IMR-90 (cell line): ENCODE measurements at regions not wholly inside any gene's neighbourhood (a gene's known extent, or its start where the extent isn't known, plus 50 kb on each side); places are given as distances from the start of the nearest gene placed in this dataset.

Experiments
- NFE2L2 ChIP-seq: fragments of 150-350 bp; IDR thresholded peaks from 2 replicates; pipeline ENCODE4 v1.6.1; 2016; ENCODE audit warnings: low read depth, mild to moderate bottlenecking, low read length
- POLR2A ChIP-seq: IDR thresholded peaks from 2 replicates; pipeline ENCODE4 v1.6.1; 2012; ENCODE audit warnings: mild to moderate bottlenecking, low read depth, low read length

DNA sequence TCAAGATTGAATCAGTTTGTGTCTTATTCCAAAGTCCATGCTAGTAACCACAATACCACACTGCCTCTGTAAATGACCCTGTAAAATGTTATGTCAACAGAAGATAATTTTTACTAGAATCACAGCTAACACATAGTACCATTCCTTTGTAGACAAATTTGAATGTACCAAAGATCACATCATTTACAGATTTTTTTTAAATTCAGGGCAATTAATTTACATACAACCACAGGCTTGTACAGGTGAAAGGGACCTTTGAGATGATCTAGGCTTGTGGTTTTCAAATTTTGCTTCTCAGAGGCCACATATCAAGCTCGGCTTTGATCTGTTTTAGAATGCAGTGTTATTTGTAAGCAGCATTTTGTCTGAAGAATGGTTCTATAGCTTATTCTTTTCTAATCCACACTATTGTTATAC is 63.8 kb upstream of the PPM1B start:
- TF ChIP-seq POLR2A: no peak
- no peak for TF ChIP-seq NFE2L2
